ENCODE measurements at regions not wholly inside any gene's neighbourhood (a gene's known extent, or its start where the extent isn't known, plus 50 kb on each side); places are given as distances from the start of the nearest gene placed in this dataset.

GRCh38 chr2:14047491-14047890 lies 585.0 kb upstream of the LRATD1 start:
- CTCF ChIA-PET (ENCODE audit: low intra/inter-chr PET ratio, low total read pairs): no interaction called here
- 10% methylated on average over 2 of the region's 2 CpGs for WGBS (ENCODE audit: low lambda C conversion rate)
- no TSS peak for BruUV-seq (replicated peaks)

GRCh38 chr2:14051401-14051800 lies 581.1 kb upstream of the LRATD1 start:
- Histone ChIP-seq H4K20me1 (ENCODE audit: insufficient read depth, low read length) (no peaks in the 10 kb centered on the region), H3K9ac (ENCODE audit: insufficient read depth, low read depth, low read length) (no peak overlapping the region), H3K27ac (ENCODE audit: extremely low read length, insufficient read depth, low read length) (no peak overlapping the region), H3K4me1 (ENCODE audit: insufficient read depth, low read length) (no peaks in the 10 kb centered on the region), H2AFZ (ENCODE audit: low read length) (no peak overlapping the region), H3K27me3 (ENCODE audit: control insufficient read depth in 1 of 2, insufficient read depth in 2 of 2, low read length in 2 of 2) (no peaks in the 10 kb centered on the region), H3K9me3 (ENCODE audit: low read length) (peaks cover 54% of the 10 kb centered on the region), H3K4me3 (replicated peaks in 1 of 3; ENCODE audit: insufficient read depth in 1 of 3, low read depth in 2 of 3, low read length in 3 of 3) (no peak overlapping the region), H3K79me2 (ENCODE audit: insufficient read depth, low read length) (no peaks in the 10 kb centered on the region), H3K36me3 (replicated peaks in 1 of 2; ENCODE audit: control insufficient read depth in 1 of 2, insufficient read depth in 2 of 2, low read length in 2 of 2) (no peaks in the 10 kb centered on the region), H3K4me2 (ENCODE audit: low read depth, low read length) (no peak overlapping the region)
- no peak for TF ChIP-seq ZNF569 (CRISPR knock-in tag; IDR thresholded peaks at IDR 0.05; ENCODE audit: borderline replicate concordance)
- no peak for TF ChIP-seq NFE2L2 (IDR thresholded peaks at IDR 0.05; ENCODE audit: low read length)
- TF ChIP-seq RAD21 (CRISPR knock-in tag; IDR thresholded peaks at IDR 0.05): no peak
- in situ Hi-C loops (cut with HindIII; ENCODE audit: extremely low pct_ligation_motif_present, low pct_unique_long_range_greater_than_20kb): no loop called here
- intact Hi-C loops (cut with micrococcal nuclease; ENCODE audit: unreplicated experiment): no loop called here
- ChIA-PET CTCF (ENCODE audit: low intra/inter-chr PET ratio, low total read pairs) (no interaction called here), POLR2A (no interaction called here)
- FAIRE-seq (no peak), DNase-seq (ENCODE audit: low spot score) (no peak), ATAC-seq (no peak)
- no TSS peak for BruUV-seq (replicated peaks)
- 15% methylated on average over 2 of the region's 2 CpGs for WGBS (ENCODE audit: low lambda C conversion rate)

More at GRCh38 chr2:14047491-14047890, 585.0 kb upstream of the LRATD1 start:
- DNase-seq (ENCODE audit: low spot score) (no peak), ATAC-seq (no peak), FAIRE-seq (no peak)
- Histone ChIP-seq H3K4me1 (ENCODE audit: insufficient read depth, low read length) (no peaks in the 10 kb centered on the region), H3K4me2 (ENCODE audit: low read depth, low read length) (no peak overlapping the region), H3K36me3 (replicated peaks in 1 of 2; ENCODE audit: control insufficient read depth in 1 of 2, insufficient read depth in 2 of 2, low read length in 2 of 2) (no peaks in the 10 kb centered on the region), H4K20me1 (ENCODE audit: insufficient read depth, low read length) (no peaks in the 10 kb centered on the region), H2AFZ (ENCODE audit: low read length) (no peak overlapping the region), H3K9ac (ENCODE audit: insufficient read depth, low read depth, low read length) (no peak overlapping the region), H3K79me2 (ENCODE audit: insufficient read depth, low read length) (no peaks in the 10 kb centered on the region), H3K9me3 (ENCODE audit: low read length) (peaks cover 37% of the 10 kb centered on the region; the same call in 1 of the 2 replicates), H3K4me3 (replicated peaks in 1 of 3; ENCODE audit: insufficient read depth in 1 of 3, low read depth in 2 of 3, low read length in 3 of 3) (no peak overlapping the region), H3K27me3 (ENCODE audit: control insufficient read depth in 1 of 2, insufficient read depth in 2 of 2, low read length in 2 of 2) (no peaks in the 10 kb centered on the region), H3K27ac (ENCODE audit: extremely low read length, insufficient read depth, low read length) (no peak overlapping the region)
- TF ChIP-seq ASH2L (IDR thresholded peaks at IDR 0.05; ENCODE audit: insufficient read length, low read depth, low read length): no peak
- TF ChIP-seq FIP1L1 (IDR thresholded peaks at IDR 0.05; ENCODE audit: borderline replicate concordance, insufficient read depth, low read depth, low read length): no peak
- no peak for TF ChIP-seq ZNF619 (CRISPR knock-in tag; IDR thresholded peaks at IDR 0.05)
- intact Hi-C loops (cut with micrococcal nuclease; ENCODE audit: unreplicated experiment): no loop called here
- in situ Hi-C loops (cut with HindIII; ENCODE audit: extremely low pct_ligation_motif_present, low pct_unique_long_range_greater_than_20kb): no loop called here
- POLR2A ChIA-PET: no interaction called here

Measured in HepG2 (cell line).